DMS79 treated with DMSO at 0.1 percent for 48 hours (cell line): ENCODE measurements at regions not wholly inside any gene's neighbourhood (a gene's known extent, or its start where the extent isn't known, plus 50 kb on each side); places are given as distances from the start of the nearest gene placed in this dataset.
"Not testable (repeated sequence)": the region's sequence is repeated elsewhere in the genome, so short reads cannot be mapped to it uniquely, and the experiment has no call there.

Experiments used
- DNase-seq: peaks from one replicate; lab custom pipeline; 2025; lab: John Stamatoyannopoulos, UW

GRCh38 chr15:44817797-44818196 is 81.5 kb downstream of the TRIM69 start:
- not testable (repeated sequence) for DNase-seq

DNA sequence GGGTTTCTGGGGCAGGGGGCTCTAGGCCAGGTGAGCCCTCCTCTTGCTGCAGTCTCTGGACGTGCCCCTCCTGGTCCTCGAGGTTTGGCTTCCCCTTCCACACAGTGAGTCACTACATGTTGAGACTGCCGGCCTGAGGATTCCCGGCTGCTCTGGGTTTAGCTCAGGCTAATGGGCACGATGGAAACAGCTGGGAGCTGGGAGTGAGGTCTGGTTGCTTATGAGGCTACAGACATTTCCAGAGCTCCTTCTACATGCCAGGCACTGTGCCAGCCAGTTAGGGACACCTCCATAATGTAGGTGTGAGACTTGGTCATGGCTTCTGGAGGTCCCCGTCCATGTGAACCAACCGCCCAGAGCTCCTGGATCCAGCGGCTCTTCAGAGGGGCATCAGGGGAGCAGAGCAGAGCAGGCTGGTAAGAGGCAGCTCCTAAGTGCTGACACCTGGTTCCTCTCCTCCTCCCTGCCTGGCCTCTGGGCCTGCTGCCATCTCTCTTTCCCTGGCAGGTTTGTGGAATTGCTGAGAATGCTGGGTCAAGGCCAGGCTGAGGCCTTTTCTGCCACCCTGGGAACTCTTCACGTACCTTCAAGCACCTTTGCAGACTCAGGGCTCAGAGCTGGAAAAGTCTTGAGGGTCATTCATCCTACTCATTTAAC is 83.1 kb downstream of the TRIM69 start:
- DNase-seq = peak; percentile 68

GRCh38 chr15:44820535-44820934 is 84.2 kb downstream of the TRIM69 start:
- peak; percentile 20 for DNase-seq

GRCh38 chr15:44820967-44821366 is 84.6 kb downstream of the TRIM69 start:
- peak; percentile 21 for DNase-seq

DNA sequence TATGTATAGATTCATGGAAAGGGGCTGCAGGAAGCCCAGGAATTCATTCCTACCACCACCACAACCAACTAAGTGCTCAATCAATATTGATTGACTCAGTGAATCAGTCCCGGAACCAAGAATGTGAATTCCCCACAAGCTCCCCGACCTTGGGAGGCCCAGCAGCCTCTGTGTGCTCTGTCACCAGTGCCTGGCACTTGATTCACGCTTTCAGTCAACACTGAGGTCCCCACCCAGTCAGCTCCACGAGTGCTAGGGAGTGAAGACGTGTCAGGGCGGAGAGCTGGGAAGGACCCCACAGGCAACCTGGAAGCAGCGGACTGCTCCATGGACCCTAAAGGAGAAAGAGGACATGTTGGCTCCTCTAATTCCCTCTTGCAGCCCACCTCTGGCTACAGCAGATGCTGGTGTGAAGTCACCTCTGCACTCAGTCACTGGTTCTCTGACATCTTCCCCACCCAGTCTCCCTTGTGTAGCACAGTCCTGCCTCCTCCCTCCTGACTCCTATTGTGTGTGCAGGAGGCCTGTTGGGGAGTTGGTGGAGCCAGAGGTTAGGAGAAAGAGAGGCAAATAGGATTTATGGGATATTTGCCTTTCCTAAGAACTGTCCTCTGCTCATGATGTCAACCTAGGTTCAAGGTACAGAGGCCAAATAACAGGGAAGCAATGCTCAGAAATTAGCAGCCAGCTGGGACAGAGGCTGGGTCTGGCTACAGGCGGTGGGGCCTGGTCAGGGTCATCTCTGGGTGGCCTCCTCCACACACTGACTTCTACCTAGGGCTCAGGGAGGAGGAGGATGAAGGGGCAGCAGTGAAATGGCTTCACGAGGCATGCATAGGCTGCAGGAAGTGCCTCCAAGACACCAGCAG is 88.2 kb downstream of the TRIM69 start:
- DNase-seq = not testable (repeated sequence)

GRCh38 chr15:44826583-44826982 is 90.3 kb downstream of the TRIM69 start:
- DNase-seq = not testable (repeated sequence)

DNA sequence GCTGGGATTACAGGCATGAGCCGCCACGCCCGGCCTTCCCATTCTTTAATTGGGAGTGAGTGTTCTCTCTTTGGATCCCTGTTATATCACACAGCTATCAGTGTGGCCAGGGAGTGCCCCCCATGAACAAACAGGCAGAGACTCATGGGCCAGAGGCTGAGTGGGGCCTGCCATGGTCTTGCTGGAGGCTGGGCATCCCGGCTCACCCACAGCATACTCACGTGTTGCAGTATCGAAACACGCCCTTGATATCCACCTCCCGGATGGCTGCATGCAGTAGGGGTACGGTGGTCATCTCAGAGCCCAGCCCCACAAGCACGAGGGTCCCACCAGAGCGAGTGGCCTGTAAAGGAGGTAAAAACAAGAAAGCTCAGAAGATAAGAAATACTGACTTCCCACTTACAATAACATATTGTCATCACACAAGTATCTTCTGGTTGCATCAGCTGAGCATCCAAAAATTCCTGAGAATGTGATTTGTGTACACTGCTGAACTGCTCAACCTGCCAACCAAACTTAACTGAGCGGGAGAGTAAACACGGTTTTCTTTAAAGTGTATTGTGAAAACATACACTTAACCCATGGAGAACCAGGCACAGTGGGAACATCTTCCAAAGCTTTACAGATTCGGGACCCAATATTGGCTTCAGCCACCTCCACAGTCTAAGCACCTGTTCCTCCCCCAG is 92.0 kb downstream of the TRIM69 start:
- not testable (repeated sequence) for DNase-seq

DNA sequence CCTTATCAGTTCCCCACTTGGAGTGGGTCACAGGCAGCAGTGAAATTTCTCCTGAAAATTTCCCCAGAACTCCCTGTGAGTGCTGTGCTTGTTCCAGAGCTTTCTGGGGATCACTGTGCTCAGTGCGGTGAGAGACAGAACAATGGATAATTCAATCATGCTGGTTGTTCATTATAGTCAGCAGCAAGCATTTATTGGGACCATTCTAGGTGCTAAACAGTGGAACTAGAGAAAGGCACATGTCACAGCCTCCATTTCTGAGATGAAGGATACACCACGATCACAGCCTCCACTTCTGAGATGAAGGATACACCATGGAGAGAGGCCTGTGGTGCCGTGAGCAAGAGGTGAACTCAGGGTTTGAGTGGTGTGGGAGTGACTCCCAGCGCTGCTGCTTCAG is 92.8 kb downstream of the TRIM69 start:
- not testable (repeated sequence) for DNase-seq

- not testable (repeated sequence) for DNase-seq
Observed at GRCh38 chr15:44830692-44831408, 94.5 kb downstream of the TRIM69 start.

DNA sequence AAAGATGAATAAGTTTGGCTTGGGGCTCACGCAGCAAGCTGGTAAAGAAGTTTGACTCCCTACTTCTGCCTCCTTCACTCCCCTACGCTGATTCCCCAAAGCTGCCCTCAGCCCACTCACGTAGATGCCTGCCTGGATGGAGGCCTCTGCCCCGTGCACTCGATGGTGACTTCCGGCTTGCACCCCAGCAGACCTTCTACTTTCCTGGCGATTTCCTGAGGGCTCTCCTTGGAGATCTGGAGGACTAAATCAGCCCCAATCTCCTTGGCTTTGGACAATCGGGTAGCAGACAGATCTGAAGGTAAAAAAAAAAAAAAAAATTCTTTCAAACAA is 95.0 kb downstream of the TRIM69 start:
- DNase-seq = not testable (repeated sequence)

DNA sequence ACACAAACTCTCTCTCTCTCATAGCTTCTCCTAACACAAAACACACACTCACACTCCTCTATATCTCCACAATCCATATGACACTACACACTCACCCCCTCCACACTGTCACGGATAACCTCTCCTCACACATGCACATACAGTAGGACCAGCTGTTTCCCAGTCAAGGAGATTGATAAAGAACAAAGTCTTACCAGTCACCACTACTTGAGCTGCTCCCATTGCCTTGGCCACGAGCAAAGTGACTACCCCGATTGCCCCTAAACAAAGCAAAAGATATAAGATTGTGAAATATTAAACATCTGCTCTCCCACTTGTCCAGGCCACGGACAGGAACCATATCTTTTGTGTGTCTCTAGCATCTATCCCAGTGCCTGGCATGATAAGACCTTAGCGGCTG is 95.8 kb downstream of the TRIM69 start:
- DNase-seq = not testable (repeated sequence)

GRCh38 chr15:44833081-44833480 is 96.8 kb downstream of the TRIM69 start:
- not testable (repeated sequence) for DNase-seq

DNA sequence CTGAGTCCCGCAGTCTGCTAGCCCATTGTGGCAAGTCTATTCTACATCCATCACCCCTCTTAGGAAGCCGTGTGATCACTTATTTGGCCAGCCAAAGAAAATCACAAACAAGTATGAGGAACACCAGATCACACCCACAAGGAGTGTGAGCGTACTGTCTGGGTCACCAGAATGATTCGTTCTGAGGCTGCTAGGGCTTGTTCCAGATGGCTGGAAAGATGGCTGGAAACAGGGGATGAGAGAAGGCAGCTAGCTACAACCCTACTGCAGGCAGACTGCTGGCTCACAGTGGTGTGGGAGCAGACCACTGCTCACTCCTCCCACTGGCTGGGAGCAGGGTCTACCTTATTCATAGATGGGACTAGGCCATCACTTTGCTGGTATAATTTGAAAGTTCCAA is 97.4 kb downstream of the TRIM69 start:
- DNase-seq = not testable (repeated sequence)

GRCh38 chr15:44835082-44835481 is 98.8 kb downstream of the TRIM69 start:
- DNase-seq = not testable (repeated sequence)

- no peak for DNase-seq
Observed at GRCh38 chr15:44836094-44836493, 99.8 kb downstream of the TRIM69 start.

DNA sequence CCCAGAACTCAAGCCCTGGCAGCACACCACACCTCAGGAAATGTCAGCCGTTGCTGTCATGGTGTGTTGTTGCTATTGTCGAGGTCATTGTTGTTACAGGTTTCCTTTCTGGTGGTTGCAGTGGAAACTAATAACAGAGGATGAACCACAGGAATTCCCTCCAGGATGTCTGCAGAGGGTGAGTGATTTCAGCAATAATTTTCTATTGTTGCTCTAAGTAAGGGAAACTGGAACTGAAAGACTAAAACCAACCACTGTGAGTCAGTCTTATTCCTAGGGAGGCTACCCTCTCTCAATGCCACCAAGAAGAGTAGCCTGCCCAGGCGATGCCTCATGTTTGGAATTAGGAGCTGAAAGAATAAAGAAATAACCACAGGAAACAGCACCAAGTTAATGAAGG is 102.6 kb downstream of the TRIM69 start:
- not testable (repeated sequence) for DNase-seq

DNA sequence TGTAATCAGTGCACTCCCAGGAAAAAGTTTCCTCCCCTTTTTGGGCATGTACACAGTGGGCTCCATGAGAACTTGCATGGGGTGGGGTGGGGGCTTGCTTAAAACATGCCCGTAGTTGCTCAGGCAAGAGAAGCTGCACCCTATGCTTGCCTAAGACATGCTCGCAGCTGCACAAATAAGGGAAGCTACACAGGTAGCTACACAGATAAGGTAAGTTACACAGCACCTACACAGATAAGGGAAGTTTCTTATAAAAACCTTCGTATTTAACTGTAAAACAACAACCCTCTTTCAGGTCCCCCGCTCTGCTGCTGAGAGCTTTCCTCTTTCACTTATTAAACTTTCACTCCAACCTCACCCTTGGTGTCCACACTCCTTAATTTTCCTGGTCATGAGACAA is 105.4 kb downstream of the TRIM69 start:
- DNase-seq = not testable (repeated sequence)

GRCh38 chr15:44842883-44843282 is 106.6 kb downstream of the TRIM69 start:
- not testable (repeated sequence) for DNase-seq

- DNase-seq = not testable (repeated sequence)
Observed at GRCh38 chr15:44844936-44845335, 108.6 kb downstream of the TRIM69 start.

DNA sequence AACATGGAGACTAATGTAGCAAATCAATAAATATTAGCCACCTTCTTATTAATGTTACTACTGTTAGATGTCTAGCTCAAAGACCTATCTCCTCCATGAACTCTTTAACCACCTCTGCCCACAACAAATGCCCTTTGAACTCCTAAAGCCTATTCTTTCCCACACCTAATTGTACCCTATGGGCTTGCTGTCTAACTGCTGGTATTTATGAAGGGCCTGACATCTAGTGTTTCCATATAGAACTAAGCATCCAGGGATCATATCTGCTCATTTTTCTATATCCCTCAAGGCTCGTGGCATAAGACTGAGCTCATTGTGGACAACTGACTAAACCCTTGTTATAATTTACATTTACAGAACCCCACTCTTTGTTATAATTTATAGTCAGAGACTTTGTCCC is 109.8 kb downstream of the TRIM69 start:
- not testable (repeated sequence) for DNase-seq

GRCh38 chr15:44847555-44847954 is 108.9 kb upstream of the TERB2 start:
- DNase-seq = not testable (repeated sequence)

DNA sequence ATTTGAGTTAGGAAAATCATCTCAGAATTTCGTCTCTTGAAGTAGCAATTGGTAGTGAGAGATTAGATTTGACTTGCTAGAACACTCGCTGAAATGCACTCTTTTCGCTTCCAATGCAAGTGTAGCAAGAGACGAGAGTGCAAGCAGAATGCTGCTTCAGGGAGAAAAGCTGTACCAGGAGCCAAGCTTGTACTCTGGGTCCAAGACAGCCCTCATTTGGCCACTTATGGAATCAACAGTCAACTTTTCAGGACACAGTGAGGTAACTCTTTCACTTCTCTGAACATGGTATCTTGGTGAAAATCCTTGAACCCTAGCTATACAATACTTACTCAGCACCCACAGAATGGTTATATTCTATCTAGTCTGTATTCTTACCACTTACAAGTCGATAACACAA is 107.6 kb upstream of the TERB2 start:
- not testable (repeated sequence) for DNase-seq
